ENCODE measurements at regions not wholly inside any gene's neighbourhood (a gene's known extent, or its start where the extent isn't known, plus 50 kb on each side); places are given as distances from the start of the nearest gene placed in this dataset.

GRCh38 chr1:95503278-95504030 is 269.4 kb downstream of the RWDD3 start:
- no peak overlapping the region for H2AFZ ChIP-seq (ENCODE audit: low read depth, low read length)
- H3K27ac ChIP-seq (ENCODE audit: low read length): no peak overlapping the region
- H4K20me1 ChIP-seq (ENCODE audit: insufficient read depth, low read length): no peaks in the 10 kb centered on the region
- H3K4me1 ChIP-seq (ENCODE audit: low read length): no peaks in the 10 kb centered on the region
- no peak overlapping the region for H3K9ac ChIP-seq (ENCODE audit: low read length)
- no peaks in the 10 kb centered on the region for H3K79me2 ChIP-seq (ENCODE audit: low read length)
- no peak overlapping the region for H3K4me3 ChIP-seq (ENCODE audit: low read length)
- H3K27me3 ChIP-seq (ENCODE audit: low read depth, low read length): no peaks in the 10 kb centered on the region
- H3K36me3 ChIP-seq (replicated peaks; ENCODE audit: low read depth, low read length): no peaks in the 10 kb centered on the region
- H3K9me3 ChIP-seq (ENCODE audit: insufficient read depth, low read length): no peaks in the 10 kb centered on the region
- H3K4me2 ChIP-seq (ENCODE audit: low read length): no peak overlapping the region
- TF ChIP-seq EZH2phosphoT487 (IDR thresholded peaks at IDR 0.05; ENCODE audit: low read depth) (no peak), CTCF (IDR thresholded peaks at IDR 0.05; ENCODE audit: low read depth, low read length) (no peak)

GRCh38 chr1:95504321-95504720 is 270.3 kb downstream of the RWDD3 start:
- no peaks in the 10 kb centered on the region for H3K79me2 ChIP-seq (ENCODE audit: low read length)
- no peaks in the 10 kb centered on the region for H3K4me1 ChIP-seq (ENCODE audit: low read length)
- no peak overlapping the region for H2AFZ ChIP-seq (ENCODE audit: low read depth, low read length)
- H3K36me3 ChIP-seq (replicated peaks; ENCODE audit: low read depth, low read length): no peaks in the 10 kb centered on the region
- H3K9me3 ChIP-seq (ENCODE audit: insufficient read depth, low read length): no peaks in the 10 kb centered on the region
- H3K9ac ChIP-seq (ENCODE audit: low read length): no peak overlapping the region
- TF ChIP-seq EZH2phosphoT487 (IDR thresholded peaks at IDR 0.05; ENCODE audit: low read depth) (no peak), CTCF (IDR thresholded peaks at IDR 0.05; ENCODE audit: low read depth, low read length) (no peak)
- H3K4me3 ChIP-seq (ENCODE audit: low read length): no peak overlapping the region
- no peaks in the 10 kb centered on the region for H4K20me1 ChIP-seq (ENCODE audit: insufficient read depth, low read length)
- no peak overlapping the region for H3K4me2 ChIP-seq (ENCODE audit: low read length)
- no peaks in the 10 kb centered on the region for H3K27me3 ChIP-seq (ENCODE audit: low read depth, low read length)
- no peak overlapping the region for H3K27ac ChIP-seq (ENCODE audit: low read length)

DNA sequence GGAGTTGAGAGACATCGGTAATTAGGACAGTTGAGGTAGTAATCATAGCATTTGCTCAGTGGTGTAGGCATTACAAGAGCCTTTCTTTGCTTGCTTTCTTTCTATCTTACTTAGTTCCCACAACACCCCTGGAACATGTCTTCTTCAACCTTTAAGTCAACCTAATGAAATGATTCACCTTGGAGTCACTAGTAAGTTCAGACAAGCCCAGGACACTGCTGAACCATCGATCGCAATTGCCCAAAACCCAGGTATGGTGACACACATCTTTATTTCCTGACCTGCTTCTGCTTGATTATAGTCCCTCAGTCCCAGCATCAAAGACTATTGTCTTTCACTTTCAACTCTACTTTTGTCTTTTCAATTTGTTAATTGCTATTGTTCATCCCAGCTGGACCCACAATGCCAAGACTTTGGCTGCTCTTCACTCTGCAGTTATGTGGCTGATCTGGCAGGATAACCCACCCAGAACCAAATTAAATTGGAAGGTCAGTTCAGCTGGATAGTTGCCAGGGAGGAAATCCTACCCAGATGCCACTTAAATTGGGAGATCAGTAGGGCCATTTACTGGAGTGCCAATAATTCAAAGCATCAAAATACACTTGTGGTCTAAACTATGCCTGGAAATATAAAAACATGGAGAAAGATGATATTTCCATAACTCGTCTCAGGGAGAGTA is 272.9 kb downstream of the RWDD3 start:
- Histone ChIP-seq H3K27ac (ENCODE audit: low read length) (no peak overlapping the region), H3K4me2 (ENCODE audit: low read length) (no peak overlapping the region), H4K20me1 (ENCODE audit: insufficient read depth, low read length) (no peaks in the 10 kb centered on the region), H3K9ac (ENCODE audit: low read length) (no peak overlapping the region), H3K9me3 (ENCODE audit: insufficient read depth, low read length) (no peaks in the 10 kb centered on the region), H3K27me3 (ENCODE audit: low read depth, low read length) (no peaks in the 10 kb centered on the region), H3K4me3 (ENCODE audit: low read length) (no peak overlapping the region), H3K36me3 (replicated peaks; ENCODE audit: low read depth, low read length) (no peaks in the 10 kb centered on the region), H3K79me2 (ENCODE audit: low read length) (no peaks in the 10 kb centered on the region), H3K4me1 (ENCODE audit: low read length) (no peaks in the 10 kb centered on the region), H2AFZ (ENCODE audit: low read depth, low read length) (no peak overlapping the region)
- TF ChIP-seq CTCF (IDR thresholded peaks at IDR 0.05; ENCODE audit: low read depth, low read length) (no peak), EZH2phosphoT487 (IDR thresholded peaks at IDR 0.05; ENCODE audit: low read depth) (no peak)

DNA sequence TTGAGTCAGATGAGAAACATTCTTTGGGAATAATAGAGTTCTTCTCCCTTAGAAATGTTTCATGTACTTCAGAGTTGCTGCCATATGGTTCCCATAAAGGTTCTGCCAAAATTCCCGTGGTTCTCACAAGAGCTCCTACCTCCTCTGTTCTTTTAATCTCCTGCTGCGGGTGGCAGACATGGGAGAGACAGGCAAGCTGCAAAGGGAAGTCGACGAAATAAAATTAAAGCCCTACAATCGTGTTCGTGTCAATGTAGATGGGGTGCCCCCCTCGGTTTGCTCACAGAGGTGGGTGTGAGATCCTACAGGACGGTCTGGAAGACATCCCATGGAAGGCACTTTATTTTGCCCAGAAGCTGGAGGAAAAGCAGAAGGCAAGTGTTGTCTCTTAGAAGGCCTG is 276.0 kb downstream of the RWDD3 start:
- Histone ChIP-seq H3K27me3 (ENCODE audit: low read depth, low read length) (no peaks in the 10 kb centered on the region), H4K20me1 (ENCODE audit: insufficient read depth, low read length) (no peaks in the 10 kb centered on the region), H3K4me1 (ENCODE audit: low read length) (no peaks in the 10 kb centered on the region), H3K4me3 (ENCODE audit: low read length) (no peak overlapping the region), H2AFZ (ENCODE audit: low read depth, low read length) (no peak overlapping the region), H3K27ac (ENCODE audit: low read length) (no peak overlapping the region), H3K36me3 (replicated peaks; ENCODE audit: low read depth, low read length) (no peaks in the 10 kb centered on the region), H3K79me2 (ENCODE audit: low read length) (no peaks in the 10 kb centered on the region), H3K9ac (ENCODE audit: low read length) (no peak overlapping the region), H3K4me2 (ENCODE audit: low read length) (no peak overlapping the region), H3K9me3 (ENCODE audit: insufficient read depth, low read length) (no peaks in the 10 kb centered on the region)
- TF ChIP-seq EZH2phosphoT487 (IDR thresholded peaks at IDR 0.05; ENCODE audit: low read depth): no peak
- TF ChIP-seq CTCF (IDR thresholded peaks at IDR 0.05; ENCODE audit: low read depth, low read length): no peak
